ENCODE measurements at regions not wholly inside any gene's neighbourhood (a gene's known extent, or its start where the extent isn't known, plus 50 kb on each side); places are given as distances from the start of the nearest gene placed in this dataset.

DNA sequence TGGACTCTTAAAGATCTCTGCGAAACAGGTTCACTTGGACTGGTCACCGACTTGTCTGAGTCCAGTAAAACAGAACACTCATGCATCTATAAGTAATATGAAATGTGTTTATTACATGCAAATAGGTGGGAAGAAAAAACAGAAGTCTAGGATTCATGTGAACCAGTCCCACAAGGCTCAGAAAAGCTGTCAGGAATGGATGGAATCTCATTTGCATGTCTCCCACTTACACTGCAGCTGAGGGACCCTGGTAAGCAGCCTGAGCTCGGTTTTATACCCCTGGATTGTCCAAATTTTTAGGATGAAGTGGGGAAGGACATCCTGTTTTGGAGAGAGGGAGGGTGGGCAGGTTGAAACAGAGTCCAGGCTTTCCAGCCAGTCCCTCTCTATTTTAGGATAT, 1545.1 kb upstream of the PCDH20 start:
- 63% methylated on average over 3 of the region's 3 CpGs for WGBS (ENCODE audit: low lambda C conversion rate, missing lambda C conversion rate)
- Histone ChIP-seq H3K27ac (no peak overlapping the region), H2AFZ (no peak overlapping the region), H3K27me3 (no peaks in the 10 kb centered on the region), H3K4me1 (ENCODE audit: insufficient read depth) (no peaks in the 10 kb centered on the region), H3K9me2 (replicated peaks; ENCODE audit: insufficient read depth) (no peaks in the 10 kb centered on the region), H4K20me1 (ENCODE audit: insufficient read depth, poor library complexity, severe bottlenecking) (no peaks in the 10 kb centered on the region), H3K4me3 (no peak overlapping the region), H3K9me3 (ENCODE audit: low read depth) (no peaks in the 10 kb centered on the region), H3K79me2 (no peaks in the 10 kb centered on the region), H3K4me2 (no peak overlapping the region), H3K36me3 (replicated peaks; ENCODE audit: insufficient read depth, low read depth) (no peaks in the 10 kb centered on the region)
- TF ChIP-seq EZH2phosphoT487 (IDR thresholded peaks at IDR 0.05; ENCODE audit: low read depth, severe bottlenecking, unreplicated experiment): no peak
- TF ChIP-seq EZH2 (IDR thresholded peaks at IDR 0.05; ENCODE audit: borderline replicate concordance): no peak
- TF ChIP-seq, protein P1, sequence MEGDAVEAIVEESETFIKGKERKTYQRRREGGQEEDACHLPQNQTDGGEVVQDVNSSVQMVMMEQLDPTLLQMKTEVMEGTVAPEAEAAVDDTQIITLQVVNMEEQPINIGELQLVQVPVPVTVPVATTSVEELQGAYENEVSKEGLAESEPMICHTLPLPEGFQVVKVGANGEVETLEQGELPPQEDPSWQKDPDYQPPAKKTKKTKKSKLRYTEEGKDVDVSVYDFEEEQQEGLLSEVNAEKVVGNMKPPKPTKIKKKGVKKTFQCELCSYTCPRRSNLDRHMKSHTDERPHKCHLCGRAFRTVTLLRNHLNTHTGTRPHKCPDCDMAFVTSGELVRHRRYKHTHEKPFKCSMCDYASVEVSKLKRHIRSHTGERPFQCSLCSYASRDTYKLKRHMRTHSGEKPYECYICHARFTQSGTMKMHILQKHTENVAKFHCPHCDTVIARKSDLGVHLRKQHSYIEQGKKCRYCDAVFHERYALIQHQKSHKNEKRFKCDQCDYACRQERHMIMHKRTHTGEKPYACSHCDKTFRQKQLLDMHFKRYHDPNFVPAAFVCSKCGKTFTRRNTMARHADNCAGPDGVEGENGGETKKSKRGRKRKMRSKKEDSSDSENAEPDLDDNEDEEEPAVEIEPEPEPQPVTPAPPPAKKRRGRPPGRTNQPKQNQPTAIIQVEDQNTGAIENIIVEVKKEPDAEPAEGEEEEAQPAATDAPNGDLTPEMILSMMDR (IDR thresholded peaks at IDR 0.05; ENCODE audit: poor library complexity): no peak
- DNase-seq (ENCODE audit: low spot score): no peak

DNA sequence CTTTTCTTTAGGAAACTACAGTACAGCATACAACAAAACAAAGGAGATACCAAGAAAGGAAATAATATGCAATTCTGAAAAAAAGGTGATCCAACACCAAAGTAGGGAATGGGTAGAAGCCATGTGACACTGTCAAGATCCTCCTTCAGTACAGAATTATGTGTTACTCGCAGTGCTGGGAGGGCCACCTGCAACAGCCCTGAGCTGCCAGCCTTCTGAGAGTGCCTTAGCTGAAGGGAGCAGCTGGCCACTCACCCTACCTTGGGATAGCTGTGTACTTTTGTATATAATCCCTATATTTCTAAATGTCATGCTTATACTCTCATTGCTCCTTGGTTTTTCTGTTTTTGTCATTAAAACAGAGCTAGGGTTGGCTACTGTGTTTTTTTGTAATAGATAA, 1518.2 kb upstream of the PCDH20 start:
- no peak for TF ChIP-seq EZH2phosphoT487 (IDR thresholded peaks at IDR 0.05; ENCODE audit: low read depth, severe bottlenecking, unreplicated experiment)
- TF ChIP-seq, protein P1 (IDR thresholded peaks at IDR 0.05; ENCODE audit: poor library complexity): no peak
- TF ChIP-seq EZH2 (IDR thresholded peaks at IDR 0.05; ENCODE audit: borderline replicate concordance): no peak
- Histone ChIP-seq H3K9me3 (ENCODE audit: low read depth) (no peaks in the 10 kb centered on the region), H2AFZ (no peak overlapping the region), H3K9me2 (replicated peaks; ENCODE audit: insufficient read depth) (no peaks in the 10 kb centered on the region), H3K4me2 (no peak overlapping the region), H3K79me2 (no peaks in the 10 kb centered on the region), H3K4me1 (ENCODE audit: insufficient read depth) (no peaks in the 10 kb centered on the region), H3K27me3 (no peaks in the 10 kb centered on the region), H3K4me3 (no peak overlapping the region), H3K27ac (no peak overlapping the region), H3K36me3 (replicated peaks; ENCODE audit: insufficient read depth, low read depth) (no peaks in the 10 kb centered on the region), H4K20me1 (ENCODE audit: insufficient read depth, poor library complexity, severe bottlenecking) (no peaks in the 10 kb centered on the region)
- WGBS (ENCODE audit: low lambda C conversion rate, missing lambda C conversion rate): 62% methylated on average over 1 of the region's 1 CpG
- DNase-seq (ENCODE audit: low spot score): no peak

DNA sequence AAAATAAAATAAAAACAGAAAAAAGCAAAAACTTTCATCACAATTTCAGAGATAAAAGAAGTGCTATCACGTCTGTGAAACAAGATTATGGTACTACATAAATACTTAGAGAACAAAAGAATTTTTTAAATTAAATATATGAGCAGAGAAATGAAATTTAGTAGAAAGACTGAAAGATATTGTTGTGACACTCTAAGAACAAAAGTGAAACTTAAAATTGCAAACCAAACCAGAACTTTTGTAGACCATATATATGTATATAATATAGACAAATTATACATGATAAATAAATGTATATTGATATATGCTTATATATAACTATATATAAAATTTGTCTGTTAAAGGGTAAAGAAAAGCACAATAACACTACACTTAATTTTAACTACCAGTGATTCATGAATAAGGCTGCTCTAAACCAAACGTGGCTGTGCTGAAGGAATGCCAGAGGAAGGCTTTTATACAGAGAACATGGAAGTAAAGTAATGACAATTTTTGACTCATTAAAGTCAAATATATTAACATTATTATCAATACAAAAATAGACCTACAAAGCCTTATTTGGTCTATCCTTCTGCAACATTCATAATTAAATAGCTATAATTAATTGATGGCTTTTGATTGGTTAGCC, 1516.7 kb upstream of the PCDH20 start:
- H4K20me1 ChIP-seq (ENCODE audit: insufficient read depth, poor library complexity, severe bottlenecking): no peaks in the 10 kb centered on the region
- no peak for DNase-seq (ENCODE audit: low spot score)
- H3K4me3 ChIP-seq: no peak overlapping the region
- H3K79me2 ChIP-seq: no peaks in the 10 kb centered on the region
- no peaks in the 10 kb centered on the region for H3K9me2 ChIP-seq (replicated peaks; ENCODE audit: insufficient read depth)
- no peaks in the 10 kb centered on the region for H3K36me3 ChIP-seq (replicated peaks; ENCODE audit: insufficient read depth, low read depth)
- no peaks in the 10 kb centered on the region for H3K4me1 ChIP-seq (ENCODE audit: insufficient read depth)
- TF ChIP-seq, protein P1 (IDR thresholded peaks at IDR 0.05; ENCODE audit: poor library complexity): no peak
- TF ChIP-seq EZH2phosphoT487 (IDR thresholded peaks at IDR 0.05; ENCODE audit: low read depth, severe bottlenecking, unreplicated experiment) (no peak), EZH2 (IDR thresholded peaks at IDR 0.05; ENCODE audit: borderline replicate concordance) (no peak)
- WGBS (ENCODE audit: low lambda C conversion rate, missing lambda C conversion rate): 59% methylated on average over 2 of the region's 2 CpGs
- H3K4me2 ChIP-seq: no peak overlapping the region
- no peaks in the 10 kb centered on the region for H3K27me3 ChIP-seq
- H2AFZ ChIP-seq: no peak overlapping the region
- no peaks in the 10 kb centered on the region for H3K9me3 ChIP-seq (ENCODE audit: low read depth)
- no peak overlapping the region for H3K27ac ChIP-seq

Data from hepatocyte (in vitro differentiated cells).